ENCODE measurements at regions not wholly inside any gene's neighbourhood (a gene's known extent, or its start where the extent isn't known, plus 50 kb on each side); places are given as distances from the start of the nearest gene placed in this dataset.

GRCh38 chr2:154532763-154533162 lies 165.7 kb upstream of the KCNJ3 start:
- TF ChIP-seq CTCF (IDR thresholded peaks at IDR 0.05) (no peak), POLR2A (IDR thresholded peaks at IDR 0.05) (no peak)
